ENCODE measurements at regions not wholly inside any gene's neighbourhood (a gene's known extent, or its start where the extent isn't known, plus 50 kb on each side); places are given as distances from the start of the nearest gene placed in this dataset.
"Not testable (repeated sequence)": the region's sequence is repeated elsewhere in the genome, so short reads cannot be mapped to it uniquely, and the experiment has no call there.

GRCh38 chr1:104466068-104466467, 716.4 kb downstream of the AMY1C start:
- DNase-seq (ENCODE audit: low spot score): no peak

GRCh38 chr1:104467590-104467989, 717.9 kb downstream of the AMY1C start:
- no peak for DNase-seq (ENCODE audit: low spot score)

- no peak for DNase-seq (ENCODE audit: low spot score)
These were observed 718.6 kb downstream of the AMY1C start for GRCh38 chr1:104468282-104468681.

GRCh38 chr1:104476126-104476525, 726.4 kb downstream of the AMY1C start:
- no peak for DNase-seq (ENCODE audit: low spot score)

GRCh38 chr1:104488296-104489015, 738.8 kb downstream of the AMY1C start:
- DNase-seq (ENCODE audit: low spot score): no peak

GRCh38 chr1:104526158-104526795, 776.6 kb downstream of the AMY1C start:
- DNase-seq (ENCODE audit: low spot score): no peak

- DNase-seq (ENCODE audit: low spot score): no peak
These were observed 782.3 kb downstream of the AMY1C start for GRCh38 chr1:104531990-104532389.

GRCh38 chr1:104574620-104575019, 824.9 kb downstream of the AMY1C start:
- no peak for DNase-seq (ENCODE audit: low spot score)

- no peak for DNase-seq (ENCODE audit: low spot score)
These were observed 843.2 kb downstream of the AMY1C start for GRCh38 chr1:104592926-104593325.

- DNase-seq (ENCODE audit: low spot score): no peak
These were observed 843.9 kb downstream of the AMY1C start for GRCh38 chr1:104593413-104594187.

- no peak for DNase-seq (ENCODE audit: low spot score)
These were observed 867.8 kb downstream of the AMY1C start for GRCh38 chr1:104617474-104617873.

GRCh38 chr1:104621221-104621620, 871.5 kb downstream of the AMY1C start:
- no peak for DNase-seq (ENCODE audit: low spot score)

GRCh38 chr1:104624538-104624937, 874.8 kb downstream of the AMY1C start:
- DNase-seq (ENCODE audit: low spot score): no peak

GRCh38 chr1:104629589-104629988, 879.9 kb downstream of the AMY1C start:
- no peak for DNase-seq (ENCODE audit: low spot score)

- no peak for DNase-seq (ENCODE audit: low spot score)
These were observed 881.0 kb downstream of the AMY1C start for GRCh38 chr1:104630567-104631149.

GRCh38 chr1:104636581-104636980, 886.9 kb downstream of the AMY1C start:
- DNase-seq (ENCODE audit: low spot score): no peak

GRCh38 chr1:104646233-104646632, 896.5 kb downstream of the AMY1C start:
- DNase-seq (ENCODE audit: low spot score): no peak

GRCh38 chr1:104648269-104648691, 898.6 kb downstream of the AMY1C start:
- DNase-seq (ENCODE audit: low spot score): no peak

- DNase-seq (ENCODE audit: low spot score): not testable (repeated sequence)
These were observed 914.7 kb downstream of the AMY1C start for GRCh38 chr1:104664374-104664773.

GRCh38 chr1:104665300-104665699, 915.6 kb downstream of the AMY1C start:
- no peak for DNase-seq (ENCODE audit: low spot score)

GRCh38 chr1:104671684-104672353, 922.1 kb downstream of the AMY1C start:
- DNase-seq (ENCODE audit: low spot score): no peak

GRCh38 chr1:104699433-104699832, 949.7 kb downstream of the AMY1C start:
- no peak for DNase-seq (ENCODE audit: low spot score)
